Osteoblast (primary cell): ENCODE measurements at regions not wholly inside any gene's neighbourhood (a gene's known extent, or its start where the extent isn't known, plus 50 kb on each side); places are given as distances from the start of the nearest gene placed in this dataset.

Source experiments
- DNase-seq: peaks from one replicate; pipeline ENCODE4 v3.0.0; 2011; ENCODE audit warnings: low spot score, mixed read lengths; ENCODE audit not compliant: insufficient read length; ENCODE audit errors: missing footprints
- H2AFZ ChIP-seq: 2 replicates; pipeline ENCODE4 v1.6.0; 2011; ENCODE audit warnings: mild to moderate bottlenecking, low read length
- H3K27ac ChIP-seq: 2 replicates; pipeline ENCODE4 v1.5.1; 2011; ENCODE audit warnings: mild to moderate bottlenecking, low read depth, low read length, moderate library complexity
- H3K27me3 ChIP-seq: 2 replicates; pipeline ENCODE4 v1.6.0; 2012; ENCODE audit warnings: mild to moderate bottlenecking, control low read depth, inconsistent platforms, low read length, moderate library complexity; ENCODE audit not compliant: insufficient read depth
- H3K36me3 ChIP-seq: 2 replicates; pipeline ENCODE4 v1.5.1; 2011; ENCODE audit warnings: mild to moderate bottlenecking, low read length, control low read depth, moderate library complexity; ENCODE audit not compliant: insufficient read depth
- H3K4me1 ChIP-seq: 2 replicates; pipeline ENCODE4 v1.5.1; 2011; ENCODE audit warnings: mild to moderate bottlenecking, low read length, control low read depth, moderate library complexity; ENCODE audit not compliant: insufficient read depth
- H3K4me2 ChIP-seq: 2 replicates; pipeline ENCODE4 v1.6.0; 2011; ENCODE audit warnings: mild to moderate bottlenecking, low read length; ENCODE audit not compliant: insufficient read depth
- H3K4me3 ChIP-seq: fragments of 200-600 bp; sonication (generic); 3 replicates; pipeline ENCODE4 v1.5.1; 2012; ENCODE audit warnings: mild to moderate bottlenecking, low read length, inconsistent platforms; ENCODE audit not compliant: insufficient read depth
- H3K79me2 ChIP-seq: 2 replicates; pipeline ENCODE4 v1.6.0; 2012; ENCODE audit warnings: mild to moderate bottlenecking, low read length, control low read depth, inconsistent platforms; ENCODE audit not compliant: insufficient read depth
- H3K9me3 ChIP-seq: 2 replicates; pipeline ENCODE4 v1.5.1; 2011; ENCODE audit warnings: low read depth, low read length, control low read depth
- H4K20me1 ChIP-seq: 2 replicates; pipeline ENCODE4 v1.6.0; 2012; ENCODE audit warnings: mild to moderate bottlenecking, low read length, control low read depth; ENCODE audit not compliant: insufficient read depth
- TF ChIP-seq, protein P1 (sequence below): IDR thresholded peaks from 2 replicates; pipeline ENCODE4 v1.5.1; 2011; ENCODE audit warnings: mild to moderate bottlenecking, low read depth, low read length, moderate library complexity; ENCODE audit errors: extremely low read depth

DNA sequence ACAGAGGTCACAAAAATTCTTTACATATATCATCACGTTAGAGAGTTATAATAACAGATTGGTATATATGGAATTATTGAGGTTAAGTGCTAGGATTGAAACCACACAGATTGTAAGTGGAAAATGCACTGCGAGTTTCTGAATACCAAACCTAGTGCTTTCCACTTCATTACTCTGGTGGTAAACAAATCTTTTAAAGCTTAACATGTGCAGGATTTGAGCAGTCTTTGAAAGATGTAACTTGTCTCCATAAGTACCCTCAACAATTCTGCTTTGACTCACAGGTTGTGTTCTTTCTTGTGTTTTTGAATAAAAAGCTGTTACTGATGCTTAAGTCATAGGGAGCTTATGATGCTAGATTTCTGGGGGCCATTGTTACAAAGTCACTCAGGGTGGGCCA is 314.7 kb upstream of the DACH1 start:
- TF ChIP-seq, protein P1, sequence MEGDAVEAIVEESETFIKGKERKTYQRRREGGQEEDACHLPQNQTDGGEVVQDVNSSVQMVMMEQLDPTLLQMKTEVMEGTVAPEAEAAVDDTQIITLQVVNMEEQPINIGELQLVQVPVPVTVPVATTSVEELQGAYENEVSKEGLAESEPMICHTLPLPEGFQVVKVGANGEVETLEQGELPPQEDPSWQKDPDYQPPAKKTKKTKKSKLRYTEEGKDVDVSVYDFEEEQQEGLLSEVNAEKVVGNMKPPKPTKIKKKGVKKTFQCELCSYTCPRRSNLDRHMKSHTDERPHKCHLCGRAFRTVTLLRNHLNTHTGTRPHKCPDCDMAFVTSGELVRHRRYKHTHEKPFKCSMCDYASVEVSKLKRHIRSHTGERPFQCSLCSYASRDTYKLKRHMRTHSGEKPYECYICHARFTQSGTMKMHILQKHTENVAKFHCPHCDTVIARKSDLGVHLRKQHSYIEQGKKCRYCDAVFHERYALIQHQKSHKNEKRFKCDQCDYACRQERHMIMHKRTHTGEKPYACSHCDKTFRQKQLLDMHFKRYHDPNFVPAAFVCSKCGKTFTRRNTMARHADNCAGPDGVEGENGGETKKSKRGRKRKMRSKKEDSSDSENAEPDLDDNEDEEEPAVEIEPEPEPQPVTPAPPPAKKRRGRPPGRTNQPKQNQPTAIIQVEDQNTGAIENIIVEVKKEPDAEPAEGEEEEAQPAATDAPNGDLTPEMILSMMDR: no peak
- DNase-seq: no peak

DNA sequence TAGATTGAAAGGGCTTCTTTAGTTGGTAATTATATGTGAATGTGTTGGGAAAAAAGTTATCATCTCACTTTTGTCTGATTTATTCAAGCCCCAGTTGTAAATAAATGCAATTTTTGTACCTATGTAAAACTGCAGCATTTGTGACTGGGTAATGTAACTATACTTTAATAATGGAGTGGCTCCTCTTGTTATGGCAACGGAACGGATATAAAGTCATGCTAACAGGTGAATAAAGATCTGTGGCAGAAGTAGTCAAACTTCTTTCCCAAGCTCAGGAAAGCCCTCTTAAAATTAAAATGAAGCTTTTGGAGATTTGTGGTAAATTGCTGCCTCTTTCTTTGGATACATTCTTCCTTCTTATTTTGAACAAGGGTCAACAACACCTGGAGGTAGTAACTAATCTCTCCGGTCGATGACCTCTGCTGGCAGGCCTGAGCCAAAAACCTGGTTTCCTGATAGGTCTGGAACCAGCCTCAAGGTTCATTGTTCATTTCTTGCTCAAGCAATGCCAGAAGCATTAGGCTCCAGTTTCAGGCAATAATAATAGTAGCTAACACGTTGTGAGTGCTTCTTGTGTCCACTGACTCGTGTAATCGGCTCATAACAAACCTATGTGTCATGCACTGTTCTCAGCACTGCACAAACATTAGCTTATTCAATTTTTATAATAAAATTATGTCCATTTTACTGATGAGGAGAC is 313.4 kb upstream of the DACH1 start:
- TF ChIP-seq, protein P1: no peak
- H3K36me3 ChIP-seq: no peaks in the 10 kb centered on the region
- no peaks in the 10 kb centered on the region for H3K4me1 ChIP-seq
- DNase-seq: no peak
- H3K27me3 ChIP-seq: no peaks in the 10 kb centered on the region
- no peaks in the 10 kb centered on the region for H4K20me1 ChIP-seq
- H2AFZ ChIP-seq: no peak overlapping the region
- H3K4me2 ChIP-seq: no peak overlapping the region
- H3K79me2 ChIP-seq: no peaks in the 10 kb centered on the region
- no peak overlapping the region for H3K4me3 ChIP-seq
- no peaks in the 10 kb centered on the region for H3K9me3 ChIP-seq
- no peak overlapping the region for H3K27ac ChIP-seq

More for the DNA sequence above, 314.7 kb upstream of the DACH1 start:
- Histone ChIP-seq H2AFZ (no peak overlapping the region), H3K27me3 (no peaks in the 10 kb centered on the region), H3K4me2 (no peak overlapping the region), H3K36me3 (no peaks in the 10 kb centered on the region), H4K20me1 (no peaks in the 10 kb centered on the region), H3K79me2 (no peaks in the 10 kb centered on the region), H3K4me3 (no peak overlapping the region), H3K9me3 (no peaks in the 10 kb centered on the region), H3K27ac (no peak overlapping the region), H3K4me1 (no peaks in the 10 kb centered on the region)

DNA sequence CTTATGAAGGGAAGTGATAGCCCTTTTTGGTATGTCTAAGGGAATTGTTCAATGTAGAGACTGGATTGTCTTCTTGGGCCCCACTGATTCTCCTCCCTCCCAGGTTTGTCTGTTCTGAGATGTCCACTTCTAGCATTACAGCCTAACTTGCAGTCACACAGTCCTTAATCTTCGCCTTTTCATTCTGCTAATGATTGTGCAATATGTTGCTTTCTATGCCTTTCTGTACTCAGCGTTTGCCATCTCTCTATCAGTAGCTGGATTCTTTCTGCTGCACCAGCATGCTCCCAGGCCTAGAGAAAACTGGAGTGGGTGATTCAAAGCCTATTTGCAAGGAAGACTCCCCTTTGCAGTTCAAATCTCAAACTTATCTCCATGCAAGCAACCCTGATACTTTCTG is 307.5 kb upstream of the DACH1 start:
- Histone ChIP-seq H3K9me3 (no peaks in the 10 kb centered on the region), H3K79me2 (no peaks in the 10 kb centered on the region), H3K4me1 (no peaks in the 10 kb centered on the region), H3K36me3 (no peaks in the 10 kb centered on the region), H3K4me3 (no peak overlapping the region), H3K27me3 (no peaks in the 10 kb centered on the region), H3K27ac (no peak overlapping the region), H2AFZ (no peak overlapping the region), H4K20me1 (no peaks in the 10 kb centered on the region), H3K4me2 (no peak overlapping the region)
- TF ChIP-seq, protein P1: no peak
- DNase-seq: no peak

DNA sequence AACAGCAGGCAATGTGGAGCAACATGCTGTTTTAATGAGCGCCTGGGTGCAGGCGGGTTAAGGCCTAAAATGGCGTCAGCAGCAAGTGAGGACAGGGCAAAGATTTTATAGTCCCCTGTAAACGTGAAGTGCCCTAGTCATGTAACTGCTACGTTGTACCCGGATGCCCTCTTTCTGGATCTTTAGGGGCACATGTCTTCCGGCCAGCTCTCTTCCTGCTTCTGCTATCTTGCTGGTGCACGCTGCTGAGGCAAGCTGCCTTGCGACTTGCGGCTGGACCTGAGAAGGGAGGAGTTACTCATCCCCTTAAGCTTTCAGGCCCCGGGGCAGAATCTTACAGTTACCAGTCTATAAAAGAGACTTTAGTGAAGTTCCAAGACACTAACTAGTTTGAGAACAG is 303.6 kb upstream of the DACH1 start:
- Histone ChIP-seq H3K4me2 (no peak overlapping the region), H3K27me3 (no peaks in the 10 kb centered on the region), H2AFZ (no peak overlapping the region), H3K27ac (no peak overlapping the region), H3K4me1 (no peaks in the 10 kb centered on the region), H3K79me2 (no peaks in the 10 kb centered on the region), H3K4me3 (no peak overlapping the region), H3K9me3 (no peaks in the 10 kb centered on the region), H4K20me1 (no peaks in the 10 kb centered on the region), H3K36me3 (no peaks in the 10 kb centered on the region)
- DNase-seq: no peak
- TF ChIP-seq, protein P1: no peak
